Right renal pelvis (tissue), 4 donors: ENCODE measurements at regions not wholly inside any gene's neighbourhood (a gene's known extent, or its start where the extent isn't known, plus 50 kb on each side); places are given as distances from the start of the nearest gene placed in this dataset.
"Not testable (repeated sequence)": the region's sequence is repeated elsewhere in the genome, so short reads cannot be mapped to it uniquely, and the experiment has no call there.

Experiments used
- DNase-seq, 4 donors: peaks; one replicate each; pipeline ENCODE4 v3.0.0-alpha.2; 2013; ENCODE audit warnings: low read depth in 4 of 4, low spot score in 3 of 4, missing footprints in 1 of 4

DNA sequence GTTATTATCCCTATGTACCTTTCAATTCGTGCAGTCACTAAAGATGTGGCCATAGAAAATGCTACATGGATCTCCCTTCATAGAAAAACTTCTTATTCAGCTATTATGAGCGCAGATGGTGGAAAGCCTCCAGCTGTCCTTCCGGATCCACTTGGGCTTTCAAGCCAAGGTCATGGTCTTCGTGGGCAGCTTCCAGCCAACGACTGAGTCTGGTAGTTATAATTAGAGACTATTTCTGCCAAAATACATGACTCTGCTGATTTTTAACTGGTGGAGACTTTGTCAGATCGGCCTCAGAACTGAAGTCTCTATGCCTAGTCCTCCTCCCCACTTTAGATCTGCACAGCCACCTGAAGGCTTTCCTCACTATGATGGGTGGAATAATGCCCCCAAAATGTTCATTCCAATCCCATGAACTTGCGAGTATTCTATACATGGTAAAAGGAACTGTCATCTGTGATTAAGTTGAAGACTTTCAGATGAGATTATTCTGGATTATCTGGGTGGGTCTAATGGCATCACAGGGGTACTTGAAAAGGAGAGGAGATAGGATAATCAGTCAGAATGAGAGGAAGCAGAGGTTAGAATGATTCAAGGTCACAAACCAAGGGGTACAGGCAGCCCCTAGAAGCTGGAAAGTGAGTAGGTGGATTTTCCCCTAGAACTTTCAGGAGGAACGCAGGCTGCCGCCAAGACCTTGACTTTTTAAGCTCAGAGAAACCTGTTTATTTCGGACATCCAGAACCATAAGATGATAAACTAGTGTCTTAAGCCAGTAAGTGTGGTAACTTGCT, 171.1 kb upstream of the CXCL13 start:
- DNase-seq, result no peak

DNA sequence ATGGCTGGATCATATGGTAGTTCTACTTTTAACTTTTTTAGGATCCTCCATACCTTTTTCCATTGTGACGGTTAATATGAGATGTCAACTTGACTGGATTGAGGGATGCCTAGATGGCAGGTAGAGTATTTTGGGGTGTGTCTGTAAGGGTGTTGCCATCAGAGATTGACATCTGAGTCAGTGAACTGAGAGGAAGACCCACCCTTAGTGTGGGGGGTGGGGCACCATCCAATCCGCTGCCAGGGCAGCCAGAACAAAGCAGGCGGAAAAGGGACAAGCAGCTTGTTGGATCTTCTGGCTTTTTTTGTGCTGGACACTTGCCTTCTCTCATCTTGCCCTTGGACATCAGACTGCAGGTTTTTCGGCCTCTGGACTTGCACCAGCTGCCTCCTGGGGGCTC, 168.5 kb upstream of the CXCL13 start:
- no peak for DNase-seq

DNA sequence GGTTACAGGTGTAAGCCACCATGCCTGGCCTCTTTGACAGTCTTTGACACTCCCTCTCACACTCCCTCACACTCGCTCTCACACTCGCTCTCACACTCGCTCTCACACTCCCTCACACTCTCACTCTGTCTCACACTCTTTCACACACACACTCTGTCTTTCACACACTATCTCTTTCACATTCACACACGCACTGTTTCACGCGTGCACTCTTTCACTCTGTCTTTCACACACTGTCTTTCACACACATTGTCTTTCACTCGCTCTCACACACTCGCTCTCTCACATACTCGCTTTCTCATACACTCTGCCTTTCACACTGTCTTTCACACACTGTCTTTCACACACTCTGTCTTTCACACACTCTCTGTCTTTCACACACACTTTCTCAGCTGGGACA, 167.1 kb upstream of the CXCL13 start:
- DNase-seq, result no peak

DNA sequence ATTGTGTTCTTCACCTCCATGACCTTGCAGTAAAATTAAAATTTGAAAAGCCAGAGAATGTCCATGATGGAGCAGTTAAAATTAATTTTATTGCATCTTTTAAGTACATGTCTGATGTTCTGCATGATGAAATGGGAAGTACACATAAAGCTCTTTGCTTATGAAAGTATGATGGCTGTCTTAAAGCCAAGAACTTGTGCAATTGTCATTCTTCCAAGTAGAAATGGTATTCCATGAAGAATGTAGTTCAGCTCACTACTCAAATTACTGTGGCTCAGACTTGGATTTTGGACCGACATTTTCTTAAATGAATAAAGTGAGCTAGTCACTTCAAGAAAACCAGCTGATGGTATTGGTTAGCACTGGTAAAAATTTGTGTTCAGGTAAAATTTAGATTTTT, 161.7 kb upstream of the CXCL13 start:
- no peak for DNase-seq

DNA sequence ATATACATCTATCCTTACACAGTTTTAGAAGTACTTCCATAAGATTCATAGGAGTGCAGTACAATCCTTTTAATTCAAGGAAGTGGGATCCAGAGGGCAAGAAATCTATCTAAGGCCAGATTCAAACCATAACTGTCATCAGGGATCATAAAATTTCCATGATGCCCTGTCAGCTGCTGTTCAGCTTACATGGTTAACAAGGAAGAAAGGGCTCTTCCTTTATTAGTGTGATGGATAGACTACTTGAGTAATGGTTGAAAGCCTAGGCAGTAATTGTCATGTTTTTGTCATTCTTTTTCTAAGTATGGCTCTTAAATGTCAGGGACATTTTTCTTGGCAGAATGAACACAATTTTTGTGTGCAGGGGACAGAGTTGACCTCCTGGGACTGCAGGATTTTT, 159.8 kb upstream of the CXCL13 start:
- DNase-seq, result no peak

DNA sequence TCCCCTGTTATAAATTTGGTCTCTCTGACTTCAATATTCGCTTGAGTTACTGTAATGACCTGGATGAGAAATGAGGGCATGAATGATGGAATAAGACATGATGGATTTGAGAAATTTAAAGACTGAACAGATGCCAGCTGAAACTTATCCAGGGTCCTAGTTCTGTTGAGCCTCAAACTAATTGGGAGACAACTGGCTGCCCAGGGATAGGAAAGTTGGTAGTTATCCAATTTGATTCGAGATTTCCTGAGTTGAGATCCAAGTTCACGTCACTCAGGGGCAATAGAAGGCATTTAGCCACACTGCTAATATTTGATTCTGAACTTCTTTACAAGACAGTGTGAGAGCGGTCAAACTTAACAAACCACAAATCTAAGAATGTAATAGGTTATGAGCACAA, 159.0 kb upstream of the CXCL13 start:
- no peak for DNase-seq

DNA sequence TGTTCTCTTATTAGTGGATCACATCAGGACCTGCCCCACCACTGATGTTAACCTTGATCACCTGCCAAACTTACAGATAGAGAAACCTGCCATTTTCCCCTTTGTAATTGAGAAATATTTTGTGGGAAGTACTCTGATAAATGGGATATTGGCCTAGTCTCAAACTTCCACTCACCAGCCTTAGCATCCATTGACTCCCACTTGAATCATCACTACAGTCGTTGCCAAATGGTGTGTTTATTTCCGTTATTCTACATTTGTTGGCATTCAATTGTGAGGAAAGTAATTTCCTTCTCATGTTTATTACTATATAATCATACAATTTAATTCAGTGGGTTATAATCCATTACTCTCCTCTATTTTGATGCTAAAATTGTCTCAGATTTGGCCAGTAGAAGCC, 156.4 kb upstream of the CXCL13 start:
- no peak for DNase-seq

DNA sequence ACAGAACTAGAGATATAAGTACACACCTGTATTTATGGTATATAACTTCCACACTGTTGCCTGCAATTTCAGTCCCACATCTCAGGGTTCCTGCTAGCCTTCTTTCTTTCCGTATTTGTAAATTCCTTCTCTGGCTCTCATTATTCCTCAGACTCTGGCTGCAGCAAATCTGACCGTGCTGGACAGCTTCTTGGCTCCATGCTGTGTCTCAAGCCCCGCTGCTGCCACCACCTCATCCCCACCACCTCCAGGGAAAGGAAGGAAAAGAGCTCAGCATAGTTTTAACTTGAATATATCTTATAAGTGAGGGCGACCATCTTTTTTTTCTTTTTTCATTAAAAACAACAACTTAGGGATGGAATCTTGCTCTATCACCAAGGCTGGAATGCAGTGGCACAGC, 155.6 kb upstream of the CXCL13 start:
- no peak for DNase-seq

DNA sequence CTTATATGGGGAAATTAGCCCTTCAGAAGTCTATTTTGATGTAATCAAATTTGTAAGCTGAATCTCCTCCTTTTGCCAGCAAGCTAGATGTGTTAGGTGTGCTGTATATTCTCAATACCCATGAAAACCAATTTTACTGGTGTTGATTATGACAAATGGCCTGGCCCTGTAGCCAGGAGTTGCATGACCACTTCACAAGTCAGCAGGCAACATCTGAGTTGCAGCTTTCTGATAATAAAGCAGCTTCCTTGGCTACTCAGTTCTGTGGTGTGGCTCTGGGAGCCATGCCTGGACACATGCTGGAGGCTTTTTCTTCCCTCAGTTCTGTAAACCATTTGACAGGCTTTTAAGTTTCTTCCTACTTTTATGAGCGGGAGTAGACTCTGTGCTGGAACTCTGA, 154.1 kb upstream of the CXCL13 start:
- no peak for DNase-seq

DNA sequence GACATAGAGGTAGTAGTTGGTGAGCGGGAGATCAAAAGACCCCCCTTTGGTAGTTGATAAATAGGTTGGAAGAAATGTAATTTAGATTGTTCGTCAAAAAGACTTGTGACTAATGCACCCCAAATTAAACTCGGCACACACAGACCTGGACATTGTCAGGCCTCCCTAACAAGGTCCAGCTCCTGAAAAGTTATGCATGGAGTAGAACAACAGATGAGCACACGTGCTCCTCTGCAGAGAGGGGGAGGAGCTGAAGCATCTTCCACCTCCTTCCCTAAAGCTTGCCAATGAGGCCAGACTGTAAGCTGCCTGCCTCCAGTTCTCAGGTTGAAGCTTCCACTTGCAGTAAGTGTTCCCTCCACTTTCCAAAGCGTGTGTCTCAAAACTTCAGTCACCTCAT, 153.5 kb upstream of the CXCL13 start:
- DNase-seq, result not testable (repeated sequence)

DNA sequence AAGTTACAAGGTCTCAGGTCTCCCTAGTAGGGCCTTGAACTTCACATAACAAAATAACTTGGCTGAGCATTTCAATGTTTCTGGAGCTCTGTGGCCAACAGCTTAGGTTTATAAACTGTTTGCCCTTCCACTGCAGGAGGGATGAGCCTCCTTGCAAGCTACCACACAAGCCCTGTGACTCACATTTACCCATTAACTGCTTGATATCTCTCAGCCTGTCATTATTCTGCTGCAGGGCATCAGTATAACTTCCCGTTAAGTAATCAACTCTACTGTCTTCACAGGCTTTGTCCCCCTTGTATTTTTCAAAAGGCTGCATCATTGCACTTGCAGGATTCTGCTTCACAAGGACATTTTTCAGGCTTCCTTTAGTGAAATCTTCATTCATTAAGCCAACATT, 151.7 kb upstream of the CXCL13 start:
- no peak for DNase-seq

DNA sequence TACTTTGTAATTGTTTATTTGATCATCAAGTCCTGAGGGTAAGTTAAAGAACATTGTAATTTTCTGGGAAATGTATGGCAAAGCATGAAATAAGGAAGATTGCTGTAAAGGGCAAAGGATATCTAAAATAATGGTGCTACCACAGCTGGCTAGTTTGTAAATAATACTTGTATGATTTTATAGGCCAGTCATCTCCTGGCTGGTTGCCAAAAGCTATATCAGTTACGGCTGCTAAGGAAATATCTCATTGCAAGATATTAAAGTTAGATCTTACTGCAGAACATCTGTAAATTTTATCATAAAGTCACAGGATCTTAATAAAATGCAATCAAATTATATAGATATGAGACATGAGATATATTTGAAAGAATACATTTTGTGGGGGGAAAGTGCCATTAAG, 150.8 kb upstream of the CXCL13 start:
- no peak for DNase-seq

DNA sequence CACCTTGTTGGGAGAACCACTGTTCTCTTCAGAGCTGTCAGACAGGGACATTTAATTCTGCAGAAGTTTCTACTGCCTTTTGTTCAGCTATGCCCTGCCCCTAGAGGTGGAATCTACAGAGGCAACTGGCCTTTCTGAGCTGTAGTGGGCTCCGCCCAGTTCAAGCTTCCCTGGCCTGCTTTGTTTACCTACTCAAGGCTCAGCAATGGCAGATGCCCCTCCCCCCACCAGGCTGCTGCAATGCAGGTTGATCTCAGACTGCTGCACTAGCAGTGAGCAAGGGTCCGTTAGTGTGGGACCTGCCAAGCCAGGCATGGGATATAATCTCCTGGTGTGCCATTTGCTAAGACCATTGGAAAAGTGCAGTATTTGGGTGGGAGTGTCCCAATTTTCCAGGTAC, 141.5 kb upstream of the CXCL13 start:
- DNase-seq, result not testable (repeated sequence)

DNA sequence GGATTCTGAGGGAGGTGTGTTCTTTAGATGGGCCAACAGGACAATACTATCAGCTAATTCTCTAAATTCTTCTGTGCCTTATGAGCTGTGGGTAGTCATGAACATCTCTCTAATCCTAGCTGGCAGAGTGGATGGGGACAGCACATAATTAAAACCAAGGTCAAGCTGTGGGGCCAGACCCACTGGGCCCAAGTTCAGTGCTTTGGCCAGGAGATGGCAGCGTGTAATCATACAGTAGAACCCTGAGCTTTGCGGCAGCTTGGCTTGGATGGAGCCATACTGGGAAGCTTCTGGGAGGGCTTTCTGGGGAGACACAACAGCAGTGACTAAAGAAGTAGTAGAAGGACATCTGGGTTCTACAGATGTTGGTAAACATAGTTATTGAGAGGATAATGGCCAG, 140.3 kb upstream of the CXCL13 start:
- DNase-seq, result no peak

DNA sequence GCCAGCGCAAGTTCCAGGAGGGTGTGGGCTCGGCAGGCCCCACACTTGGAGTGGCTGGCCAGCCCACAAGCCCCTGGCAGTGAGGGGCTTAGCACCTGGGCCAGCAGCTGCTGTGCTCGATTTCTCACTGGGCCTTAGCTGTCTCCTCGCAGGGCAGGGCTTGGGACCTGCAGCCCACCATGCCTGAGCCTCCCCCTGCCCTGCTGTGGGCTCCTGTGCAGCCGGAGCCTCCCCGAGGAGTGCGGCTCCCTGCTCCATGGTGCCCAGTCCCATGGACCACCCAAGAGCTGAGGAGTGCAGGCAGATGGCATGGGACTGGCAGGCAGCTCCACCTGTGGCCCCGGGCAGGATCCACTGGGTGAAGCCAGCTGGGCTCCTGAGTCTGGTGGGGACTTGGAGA, 139.2 kb upstream of the CXCL13 start:
- DNase-seq, result no peak

DNA sequence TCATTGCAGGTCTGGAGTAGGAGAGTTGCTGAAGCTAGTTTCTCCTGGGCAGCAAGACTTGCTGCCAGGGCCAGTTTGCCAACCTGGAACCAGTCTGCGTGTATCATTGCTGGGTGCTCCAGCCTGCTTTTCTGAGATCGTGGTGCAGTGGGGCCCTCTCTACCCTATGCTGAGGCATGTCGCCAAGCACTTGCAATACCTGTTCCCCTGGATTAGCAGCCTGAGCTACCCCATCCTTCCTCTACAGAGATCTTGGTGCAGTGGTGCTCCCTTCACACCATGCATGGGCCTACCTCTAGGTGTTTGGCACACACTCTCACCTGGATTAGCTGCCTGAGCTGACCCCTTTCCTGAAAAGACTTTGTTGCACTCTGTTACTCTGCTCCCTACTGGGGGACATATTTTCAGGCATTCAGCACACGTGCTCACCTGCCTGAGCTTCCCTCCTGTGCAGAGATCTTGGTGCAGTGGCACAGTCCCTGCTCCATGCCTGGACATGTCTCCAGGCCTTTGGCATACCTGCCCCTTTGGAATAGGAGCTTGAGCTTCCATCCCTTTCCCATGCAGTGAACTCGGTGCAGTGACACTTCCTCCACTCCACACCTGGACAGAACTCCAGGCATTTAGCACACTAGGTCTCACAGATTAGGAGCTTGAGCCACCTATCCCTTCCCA, 133.7 kb upstream of the CXCL13 start:
- no peak for DNase-seq

DNA sequence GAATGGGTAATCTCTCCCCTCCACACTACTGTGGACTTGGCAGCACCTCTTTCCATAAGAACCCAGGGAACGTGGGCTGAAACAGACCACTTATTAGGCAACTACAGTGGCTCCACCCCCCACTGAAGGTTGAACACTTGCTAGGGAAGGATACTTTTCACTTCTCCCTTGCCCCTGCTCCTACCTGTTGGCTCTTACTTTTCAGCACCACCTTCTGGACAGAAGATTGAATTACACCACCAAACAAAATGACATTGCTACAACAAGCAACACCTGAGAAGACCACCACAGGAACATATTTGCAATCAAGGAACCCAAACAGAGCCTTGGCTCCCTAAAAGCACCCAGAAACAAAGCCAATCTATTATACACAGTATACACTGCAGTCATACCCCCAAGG, 132.1 kb upstream of the CXCL13 start:
- no peak for DNase-seq

DNA sequence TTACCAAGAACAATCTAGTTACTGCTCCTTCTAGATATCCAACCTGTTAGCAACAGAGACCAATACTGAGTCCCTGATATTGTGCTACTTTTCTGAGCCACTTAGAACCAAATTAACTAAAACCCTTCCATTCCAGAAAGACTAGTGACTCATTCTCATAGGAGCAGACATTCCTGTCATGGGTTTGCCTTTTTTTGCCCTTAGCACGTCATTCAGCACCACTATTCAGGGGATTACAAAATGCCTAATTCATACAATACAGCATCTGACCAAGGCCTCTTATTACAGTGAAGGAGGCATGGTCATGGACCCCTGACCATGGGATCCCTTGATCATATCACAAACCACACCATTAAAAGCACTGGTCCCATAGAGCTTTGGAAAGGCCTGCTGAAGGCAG, 123.8 kb upstream of the CXCL13 start:
- DNase-seq, result no peak

DNA sequence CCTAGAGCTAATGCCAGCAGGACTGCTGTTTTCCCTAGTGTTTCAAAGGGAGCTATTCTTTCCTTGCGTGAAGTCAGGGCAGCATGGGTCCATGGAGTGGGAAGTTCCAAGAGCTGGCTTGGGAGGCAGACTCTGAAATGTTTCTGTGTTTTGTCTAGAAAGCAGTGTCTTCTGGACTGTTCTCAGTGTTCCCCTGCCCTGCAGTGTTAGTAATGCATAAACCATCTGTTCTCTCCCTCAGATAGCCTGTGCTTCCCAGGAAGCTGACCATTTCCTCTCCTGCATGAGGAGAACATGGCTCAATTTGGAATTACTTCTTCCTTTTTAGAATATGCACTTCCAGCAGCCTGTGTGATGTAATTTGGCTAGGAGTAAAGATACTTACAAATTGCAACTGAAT, 116.7 kb upstream of the CXCL13 start:
- DNase-seq, result no peak

DNA sequence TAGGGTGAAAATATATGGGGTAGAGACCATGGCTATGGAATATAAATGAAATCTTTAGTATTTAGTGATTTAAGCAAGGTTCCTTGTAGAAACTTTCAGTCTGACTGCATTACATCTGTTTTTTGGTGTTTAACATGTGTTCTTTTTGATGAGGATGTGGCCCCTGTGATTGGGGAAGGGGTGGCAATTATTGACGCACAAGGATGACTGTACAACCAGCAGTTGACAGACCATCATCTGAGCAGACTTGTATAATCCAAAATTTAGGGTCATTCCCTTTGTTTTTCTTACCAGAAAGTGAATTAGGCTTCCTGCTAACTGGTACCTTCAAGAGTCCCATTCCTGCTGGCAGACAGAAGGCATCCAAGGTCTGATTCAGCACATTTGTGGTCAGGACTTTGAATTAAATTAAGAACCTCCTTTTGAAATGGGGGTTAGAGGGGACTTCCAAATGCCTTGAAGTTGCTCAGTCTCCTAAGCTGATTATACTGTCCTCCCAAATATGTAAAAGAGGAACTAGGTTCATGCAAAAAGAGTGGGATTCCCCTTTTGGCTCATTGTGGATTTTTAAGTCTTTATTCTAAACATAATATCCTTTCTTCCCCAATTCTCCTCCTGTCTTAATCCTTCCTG, 112.4 kb upstream of the CXCL13 start:
- DNase-seq, result no peak

DNA sequence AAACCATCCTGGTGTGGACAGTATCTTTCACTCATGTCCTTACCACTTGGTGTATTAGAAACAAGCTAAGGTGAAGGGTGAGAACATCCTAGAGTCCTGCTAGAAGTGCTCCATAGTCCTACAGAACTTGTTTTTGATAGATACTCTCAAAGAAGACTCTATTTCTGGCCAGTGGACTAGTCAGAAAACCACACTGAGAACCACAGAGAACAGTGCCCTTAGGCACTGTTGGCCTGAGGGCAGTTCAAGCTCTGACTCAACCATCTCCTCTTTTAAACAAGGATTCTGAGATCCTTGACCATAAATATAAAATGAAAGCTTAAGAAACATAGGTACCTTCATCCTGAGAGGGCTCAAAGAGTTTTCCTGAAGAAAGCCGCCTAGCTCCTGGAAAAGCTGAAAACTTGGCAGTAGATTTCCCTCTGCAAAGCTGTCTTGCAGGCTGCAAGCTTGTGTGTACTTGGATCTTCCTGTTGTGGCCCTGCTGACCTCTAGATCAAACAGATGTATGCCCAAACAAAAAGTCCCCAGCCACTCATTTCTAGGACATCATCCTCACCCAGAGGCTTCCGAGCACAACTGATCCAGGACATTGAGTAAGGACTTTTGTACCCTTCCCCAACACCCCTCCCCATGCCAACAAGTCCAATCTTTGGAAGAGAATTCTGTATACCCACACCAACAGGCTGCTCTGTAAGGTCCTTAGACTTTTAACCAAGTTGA, 111.6 kb upstream of the CXCL13 start:
- no peak for DNase-seq
